22Rv1 (cell line): ENCODE measurements at regions not wholly inside any gene's neighbourhood (a gene's known extent, or its start where the extent isn't known, plus 50 kb on each side); places are given as distances from the start of the nearest gene placed in this dataset.

Source experiments
- ZFX ChIP-seq: fragments of 450-650 bp; IDR thresholded peaks from 2 replicates; pipeline ENCODE4 v1.6.1; 2017; ENCODE audit warnings: antibody characterized with exemption, borderline replicate concordance
- TF ChIP-seq, protein P1 (sequence below): fragments of 450-650 bp; IDR thresholded peaks from 2 replicates; pipeline ENCODE4 v1.5.1; 2017; ENCODE audit warnings: mild to moderate bottlenecking

GRCh38 chr18:41150316-41150715 is 804.7 kb upstream of the PIK3C3 start:
- TF ChIP-seq, protein P1, sequence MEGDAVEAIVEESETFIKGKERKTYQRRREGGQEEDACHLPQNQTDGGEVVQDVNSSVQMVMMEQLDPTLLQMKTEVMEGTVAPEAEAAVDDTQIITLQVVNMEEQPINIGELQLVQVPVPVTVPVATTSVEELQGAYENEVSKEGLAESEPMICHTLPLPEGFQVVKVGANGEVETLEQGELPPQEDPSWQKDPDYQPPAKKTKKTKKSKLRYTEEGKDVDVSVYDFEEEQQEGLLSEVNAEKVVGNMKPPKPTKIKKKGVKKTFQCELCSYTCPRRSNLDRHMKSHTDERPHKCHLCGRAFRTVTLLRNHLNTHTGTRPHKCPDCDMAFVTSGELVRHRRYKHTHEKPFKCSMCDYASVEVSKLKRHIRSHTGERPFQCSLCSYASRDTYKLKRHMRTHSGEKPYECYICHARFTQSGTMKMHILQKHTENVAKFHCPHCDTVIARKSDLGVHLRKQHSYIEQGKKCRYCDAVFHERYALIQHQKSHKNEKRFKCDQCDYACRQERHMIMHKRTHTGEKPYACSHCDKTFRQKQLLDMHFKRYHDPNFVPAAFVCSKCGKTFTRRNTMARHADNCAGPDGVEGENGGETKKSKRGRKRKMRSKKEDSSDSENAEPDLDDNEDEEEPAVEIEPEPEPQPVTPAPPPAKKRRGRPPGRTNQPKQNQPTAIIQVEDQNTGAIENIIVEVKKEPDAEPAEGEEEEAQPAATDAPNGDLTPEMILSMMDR: no peak
- no peak for TF ChIP-seq ZFX
